Stimulated activated CD4-positive, alpha-beta T cell treated with anti-CD3 and anti-CD28 coated beads, TNF-alpha, amount 100 ng/mL, for 1 hour (primary cell): ENCODE measurements at regions not wholly inside any gene's neighbourhood (a gene's known extent, or its start where the extent isn't known, plus 50 kb on each side); places are given as distances from the start of the nearest gene placed in this dataset.

Experiments
- DNase-seq, 3 donors: peaks; one replicate each; pipeline ENCODE4 v3.0.0-alpha.2; 2020; ENCODE audit warnings: low read depth in 3 of 3, low spot score in 1 of 3

- DNase-seq: no peak
These were observed 402.1 kb upstream of the CHD6 start for GRCh38 chr20:42020316-42020715.

- no peak for DNase-seq
These were observed 400.8 kb upstream of the CHD6 start for GRCh38 chr20:42018979-42019378.

- no peak for DNase-seq
These were observed 391.9 kb upstream of the CHD6 start for GRCh38 chr20:42010090-42010489.

GRCh38 chr20:42007251-42007650, 389.1 kb upstream of the CHD6 start:
- DNase-seq: no peak

- no peak for DNase-seq
These were observed 387.0 kb upstream of the CHD6 start for GRCh38 chr20:42005211-42005610.

GRCh38 chr20:42003380-42003779, 385.2 kb upstream of the CHD6 start:
- no peak for DNase-seq

GRCh38 chr20:41998539-41999341, 380.6 kb upstream of the CHD6 start:
- no peak for DNase-seq

- DNase-seq: no peak
These were observed 378.8 kb upstream of the CHD6 start for GRCh38 chr20:41996951-41997350.

GRCh38 chr20:41992481-41992880, 374.3 kb upstream of the CHD6 start:
- no peak for DNase-seq

- no peak for DNase-seq
These were observed 373.2 kb upstream of the CHD6 start for GRCh38 chr20:41991412-41991811.

GRCh38 chr20:41989935-41990635, 371.9 kb upstream of the CHD6 start:
- DNase-seq: no peak

GRCh38 chr20:41989039-41989679, 371.0 kb upstream of the CHD6 start:
- DNase-seq: no peak

- no peak for DNase-seq
These were observed 365.9 kb upstream of the CHD6 start for GRCh38 chr20:41984031-41984430.

- no peak for DNase-seq
These were observed 365.0 kb upstream of the CHD6 start for GRCh38 chr20:41983159-41983558.

GRCh38 chr20:41981746-41982145, 363.6 kb upstream of the CHD6 start:
- no peak for DNase-seq

GRCh38 chr20:41978875-41979274, 360.7 kb upstream of the CHD6 start:
- DNase-seq: no peak

- no peak for DNase-seq
These were observed 360.1 kb upstream of the CHD6 start for GRCh38 chr20:41978246-41978790.

- DNase-seq: no peak
These were observed 351.5 kb upstream of the CHD6 start for GRCh38 chr20:41969656-41970055.

- no peak for DNase-seq
These were observed 342.0 kb upstream of the CHD6 start for GRCh38 chr20:41960166-41960565.

GRCh38 chr20:41958391-41958790, 340.2 kb upstream of the CHD6 start:
- DNase-seq: no peak

- no peak for DNase-seq
These were observed 338.3 kb upstream of the CHD6 start for GRCh38 chr20:41956338-41957074.
